22Rv1 (cell line): ENCODE measurements at regions not wholly inside any gene's neighbourhood (a gene's known extent, or its start where the extent isn't known, plus 50 kb on each side); places are given as distances from the start of the nearest gene placed in this dataset.

Source experiments
- CTCF ChIP-seq: fragments of 450-650 bp; IDR thresholded peaks from 2 replicates; pipeline ENCODE4 v1.5.1; 2017; ENCODE audit warnings: mild to moderate bottlenecking
- ZFX ChIP-seq: fragments of 450-650 bp; IDR thresholded peaks from 2 replicates; pipeline ENCODE4 v1.6.1; 2017; ENCODE audit warnings: antibody characterized with exemption, borderline replicate concordance

GRCh38 chr2:212814941-212815340 is 276.3 kb upstream of the ERBB4 start:
- TF ChIP-seq CTCF (no peak), ZFX (no peak)
